ENCODE measurements at regions not wholly inside any gene's neighbourhood (a gene's known extent, or its start where the extent isn't known, plus 50 kb on each side); places are given as distances from the start of the nearest gene placed in this dataset.

DNA sequence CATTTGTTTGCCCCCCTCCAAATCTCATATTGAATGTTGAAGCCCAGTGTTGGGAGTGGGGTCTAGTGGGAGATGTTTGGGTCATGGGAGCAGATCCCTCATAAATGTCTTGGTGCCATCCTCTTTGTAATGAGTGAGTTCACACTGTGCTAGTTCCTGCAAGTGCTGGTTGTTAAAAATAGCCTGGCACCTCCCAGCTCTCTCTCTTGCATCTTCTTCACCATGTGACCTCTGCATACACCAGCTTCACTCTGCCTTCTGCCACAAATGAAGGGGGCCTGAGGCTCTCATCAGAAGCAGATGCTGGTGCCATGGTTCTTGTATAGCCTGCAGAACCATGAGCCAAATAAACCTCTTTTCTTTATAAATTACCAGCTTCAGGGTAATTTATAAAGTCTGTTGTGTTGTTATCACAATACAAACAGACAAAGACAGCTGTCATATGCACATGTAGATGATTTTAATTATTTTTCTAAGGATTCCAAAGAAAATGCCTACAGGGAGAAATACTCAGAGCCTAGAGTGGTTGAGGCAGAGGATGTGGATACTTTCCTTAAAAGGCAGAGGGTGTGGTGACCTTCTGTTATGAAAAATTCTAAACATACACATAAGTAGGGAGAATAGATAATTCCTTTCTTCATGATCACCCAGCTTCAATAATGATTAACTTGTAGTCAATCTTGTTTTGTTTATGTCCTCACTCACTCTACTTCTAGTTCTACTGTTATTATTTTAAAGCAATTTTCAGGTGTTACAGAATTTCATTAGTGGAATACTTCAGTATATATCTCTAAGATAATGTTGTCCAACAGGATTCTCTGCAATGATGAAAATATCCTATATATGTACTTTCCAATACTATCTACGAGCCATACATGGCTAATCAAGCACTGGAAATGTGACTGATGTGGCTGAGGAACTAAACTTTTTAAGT, 75.1 kb upstream of the RANBP6 start:
- H3K4me3 ChIP-seq (ENCODE audit: low read depth, low read length), result no peak overlapping the region
- TF ChIP-seq, protein P1, sequence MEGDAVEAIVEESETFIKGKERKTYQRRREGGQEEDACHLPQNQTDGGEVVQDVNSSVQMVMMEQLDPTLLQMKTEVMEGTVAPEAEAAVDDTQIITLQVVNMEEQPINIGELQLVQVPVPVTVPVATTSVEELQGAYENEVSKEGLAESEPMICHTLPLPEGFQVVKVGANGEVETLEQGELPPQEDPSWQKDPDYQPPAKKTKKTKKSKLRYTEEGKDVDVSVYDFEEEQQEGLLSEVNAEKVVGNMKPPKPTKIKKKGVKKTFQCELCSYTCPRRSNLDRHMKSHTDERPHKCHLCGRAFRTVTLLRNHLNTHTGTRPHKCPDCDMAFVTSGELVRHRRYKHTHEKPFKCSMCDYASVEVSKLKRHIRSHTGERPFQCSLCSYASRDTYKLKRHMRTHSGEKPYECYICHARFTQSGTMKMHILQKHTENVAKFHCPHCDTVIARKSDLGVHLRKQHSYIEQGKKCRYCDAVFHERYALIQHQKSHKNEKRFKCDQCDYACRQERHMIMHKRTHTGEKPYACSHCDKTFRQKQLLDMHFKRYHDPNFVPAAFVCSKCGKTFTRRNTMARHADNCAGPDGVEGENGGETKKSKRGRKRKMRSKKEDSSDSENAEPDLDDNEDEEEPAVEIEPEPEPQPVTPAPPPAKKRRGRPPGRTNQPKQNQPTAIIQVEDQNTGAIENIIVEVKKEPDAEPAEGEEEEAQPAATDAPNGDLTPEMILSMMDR (IDR thresholded peaks at IDR 0.05; ENCODE audit: borderline replicate concordance, insufficient read depth, low read depth, low read length), result no peak

DNA sequence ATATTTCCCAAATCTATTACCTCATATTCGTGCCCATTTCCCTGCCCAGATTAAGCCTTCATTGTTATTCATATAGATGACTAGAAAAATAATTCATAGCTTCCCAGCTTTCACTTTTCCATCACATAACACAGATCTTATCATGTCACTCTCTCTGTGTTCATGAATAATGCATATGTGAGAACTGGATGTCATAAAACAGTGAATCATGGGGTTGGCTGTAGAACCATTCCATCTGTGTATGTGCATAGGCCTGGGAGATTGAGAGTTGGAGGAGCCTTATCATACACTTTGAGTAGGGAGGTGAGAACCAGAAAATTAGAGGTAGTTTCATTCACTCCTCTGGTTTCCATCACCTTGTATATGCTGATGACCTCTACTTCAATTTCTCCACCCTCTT, 73.9 kb upstream of the RANBP6 start:
- TF ChIP-seq, protein P1 (IDR thresholded peaks at IDR 0.05; ENCODE audit: borderline replicate concordance, insufficient read depth, low read depth, low read length), result no peak
- no peak overlapping the region for H3K4me3 ChIP-seq (ENCODE audit: low read depth, low read length)

DNA sequence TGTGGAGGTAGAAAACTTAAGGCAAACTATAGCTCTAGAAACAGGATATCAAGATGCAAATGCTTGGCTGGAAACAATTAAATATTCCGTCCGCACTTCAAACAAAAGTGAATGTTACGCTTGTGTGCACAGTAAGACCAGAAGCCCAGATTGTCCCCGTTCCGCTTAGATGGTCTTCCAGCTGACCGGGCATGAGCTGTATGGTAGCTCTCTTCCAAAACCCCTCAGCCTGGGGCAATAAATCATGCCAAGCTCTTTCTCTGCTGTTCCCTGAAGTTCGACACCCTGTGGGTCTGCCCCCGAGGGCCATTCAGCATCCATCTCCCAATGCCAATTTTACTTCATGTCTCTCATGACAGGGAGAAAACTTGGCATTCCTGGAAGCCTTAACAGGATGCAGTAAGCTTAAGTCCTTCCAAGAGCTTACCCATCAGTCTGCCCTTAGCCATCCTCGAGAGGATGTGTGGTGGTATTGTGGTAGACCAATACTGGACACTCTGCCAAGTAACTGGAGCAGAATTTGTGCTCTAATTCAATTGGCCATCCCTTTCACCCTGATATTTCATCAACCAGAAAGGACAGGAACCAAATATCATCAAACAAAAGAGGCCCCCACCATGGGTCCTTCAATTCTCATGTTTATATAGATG, 70.7 kb upstream of the RANBP6 start:
- no peak overlapping the region for H3K4me3 ChIP-seq (ENCODE audit: low read depth, low read length)
- TF ChIP-seq, protein P1 (IDR thresholded peaks at IDR 0.05; ENCODE audit: borderline replicate concordance, insufficient read depth, low read depth, low read length), result no peak

DNA sequence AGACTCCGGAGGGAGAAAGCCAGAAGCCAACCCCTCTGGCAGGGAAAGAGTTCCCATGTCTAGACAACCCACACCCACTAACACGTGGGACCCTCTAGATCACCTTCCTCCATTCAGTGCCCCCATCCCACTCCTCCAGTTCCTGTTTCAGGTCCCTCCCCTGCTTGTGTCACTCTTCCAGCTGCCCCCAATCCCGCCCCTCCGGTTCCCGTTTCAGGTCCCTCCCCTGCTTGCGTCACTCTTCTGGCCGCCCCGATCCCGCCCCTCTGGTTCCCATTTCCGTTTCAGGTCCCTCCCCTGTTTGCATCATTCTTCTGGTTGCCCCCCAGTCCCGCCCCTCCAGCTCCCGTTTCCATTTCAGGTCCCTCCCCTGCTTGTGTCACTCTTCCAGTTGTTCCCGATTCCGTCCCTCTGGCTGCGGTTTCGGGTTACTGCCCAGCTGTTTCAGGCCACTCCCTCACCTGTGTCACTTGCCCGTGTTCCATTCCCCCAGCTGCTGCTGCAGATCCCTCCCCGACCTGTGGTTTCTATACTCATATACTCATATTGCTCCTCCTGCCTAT, 64.8 kb upstream of the RANBP6 start:
- TF ChIP-seq, protein P1 (IDR thresholded peaks at IDR 0.05; ENCODE audit: borderline replicate concordance, insufficient read depth, low read depth, low read length), result no peak
- H3K4me3 ChIP-seq (ENCODE audit: low read depth, low read length), result peak overlapping the region; percentile 40

DNA sequence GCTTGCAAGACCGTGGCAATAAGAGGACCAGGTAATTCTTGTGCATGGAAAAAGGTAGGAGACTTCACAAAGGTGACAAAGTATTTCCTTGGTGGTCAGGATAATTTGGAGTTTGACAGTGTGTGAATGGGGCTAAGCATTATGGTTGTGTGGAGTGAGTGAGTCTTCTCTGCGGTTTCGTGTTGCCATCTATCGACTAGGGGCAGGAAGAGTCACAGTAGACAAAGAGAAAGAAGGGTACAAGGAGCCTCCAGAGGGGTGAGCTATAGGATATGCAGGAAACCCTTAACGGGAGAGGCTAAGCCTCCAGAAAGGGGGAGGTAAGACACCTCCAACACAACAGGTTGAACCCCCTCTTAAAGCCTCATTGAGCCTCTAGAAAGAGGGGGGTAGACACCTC, 64.0 kb upstream of the RANBP6 start:
- TF ChIP-seq, protein P1 (IDR thresholded peaks at IDR 0.05; ENCODE audit: borderline replicate concordance, insufficient read depth, low read depth, low read length), result no peak
- no peak overlapping the region for H3K4me3 ChIP-seq (ENCODE audit: low read depth, low read length)

DNA sequence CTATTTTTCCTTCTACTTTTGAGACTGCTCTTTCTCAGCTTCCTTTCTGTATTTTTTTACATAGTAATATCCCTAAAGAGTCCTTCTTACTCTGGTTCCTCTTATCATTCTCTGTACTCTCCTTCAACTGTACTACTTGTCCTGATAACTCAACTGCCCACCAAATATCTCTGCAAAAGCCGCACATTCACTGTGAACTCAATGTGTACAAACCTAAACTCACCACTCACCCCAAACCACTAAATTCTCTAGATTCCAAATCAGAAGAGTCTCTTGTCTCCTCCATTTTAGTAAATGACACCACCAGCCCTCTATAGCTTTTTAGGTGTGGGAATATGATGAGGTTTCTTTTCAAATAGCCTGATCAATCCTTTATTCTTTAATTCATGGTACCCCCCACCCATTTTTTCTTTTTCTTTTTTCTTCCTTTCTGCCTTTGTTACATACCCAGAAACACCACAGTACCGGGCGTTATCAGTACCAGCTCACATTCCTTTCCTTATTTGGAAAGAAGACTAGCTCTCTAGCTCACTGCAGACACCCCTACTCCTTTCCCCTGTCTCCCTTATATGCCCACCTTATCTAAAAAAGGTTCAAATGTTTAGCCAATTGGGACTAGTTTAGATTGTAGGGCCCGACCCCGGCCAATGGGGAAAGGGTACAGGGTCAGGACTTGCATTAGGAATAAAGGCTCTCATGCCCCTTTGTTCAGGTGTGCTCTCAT, 63.1 kb upstream of the RANBP6 start:
- TF ChIP-seq, protein P1 (IDR thresholded peaks at IDR 0.05; ENCODE audit: borderline replicate concordance, insufficient read depth, low read depth, low read length), result no peak
- no peak overlapping the region for H3K4me3 ChIP-seq (ENCODE audit: low read depth, low read length)
